HG03521 (cell line): ENCODE measurements at regions not wholly inside any gene's neighbourhood (a gene's known extent, or its start where the extent isn't known, plus 50 kb on each side); places are given as distances from the start of the nearest gene placed in this dataset.

Experiments used
- ATAC-seq: cut with Tn5 transposase; IDR thresholded peaks from one replicate; pipeline ENCODE4 v1.9.1; 2021; ENCODE audit warnings: mild to moderate bottlenecking, moderate library complexity; ENCODE audit not compliant: unreplicated experiment

DNA sequence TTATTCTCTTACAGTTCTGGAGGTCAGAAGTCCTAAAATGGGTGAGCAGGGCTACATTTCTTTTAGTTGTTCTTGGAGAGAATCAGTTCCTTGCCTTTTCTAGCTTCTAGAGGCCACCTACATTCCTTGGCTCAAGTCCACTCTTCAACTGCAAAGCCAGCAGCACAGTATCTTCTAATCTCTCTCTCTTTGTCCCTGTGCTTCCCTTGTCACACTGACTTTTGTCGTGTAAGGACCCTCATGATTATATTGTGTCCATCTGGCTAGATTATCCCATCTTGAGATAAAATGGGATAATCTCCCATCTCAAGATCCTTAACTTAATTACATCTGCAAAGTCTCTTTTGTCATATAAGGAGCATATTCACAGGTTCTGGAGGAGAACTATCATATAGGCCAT, 359.0 kb downstream of the ADRA2A start:
- no peak for ATAC-seq

DNA sequence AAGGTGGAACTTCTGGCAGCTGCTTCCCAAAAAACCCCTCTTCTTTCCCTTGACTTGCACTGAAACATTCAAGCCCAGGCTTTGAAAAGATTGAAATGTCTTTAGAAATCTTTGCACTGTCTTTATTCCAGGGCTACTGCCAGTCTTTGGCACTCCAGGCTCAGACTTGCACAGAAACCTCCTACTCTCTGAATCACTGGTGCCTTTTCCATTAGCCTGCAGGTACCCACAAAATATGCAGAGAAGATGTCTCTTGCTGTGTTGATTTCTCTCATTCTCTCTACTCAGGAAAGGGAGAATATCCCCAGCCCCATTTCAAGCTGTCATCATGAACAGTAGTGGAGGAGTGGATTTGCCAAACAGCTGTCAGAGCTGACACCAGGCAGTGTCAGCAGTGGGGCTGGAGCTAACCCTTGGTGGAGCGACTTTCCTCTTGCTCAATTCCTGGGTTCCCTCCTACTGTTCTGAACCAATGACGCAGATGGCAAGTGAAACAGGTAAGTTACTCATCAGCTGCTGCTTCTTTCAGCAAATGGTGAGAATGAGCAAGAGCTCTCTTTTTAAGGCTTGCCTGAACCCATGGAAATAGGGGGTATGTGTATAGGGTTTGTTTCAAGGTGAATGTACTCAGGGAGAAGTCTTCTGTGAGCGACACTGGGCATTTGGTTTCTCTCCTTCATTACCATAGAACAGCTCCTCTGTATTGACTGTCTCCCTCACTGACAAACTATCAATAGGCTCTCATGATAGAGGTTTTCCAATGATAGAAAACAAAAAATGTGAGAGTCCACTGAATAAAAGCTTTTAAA, 362.4 kb downstream of the ADRA2A start:
- no peak for ATAC-seq

GRCh38 chr10:111440501-111440900, 363.7 kb downstream of the ADRA2A start:
- no peak for ATAC-seq

- ATAC-seq, result no peak
Measured at GRCh38 chr10:111445667-111446066, 368.8 kb downstream of the ADRA2A start.

GRCh38 chr10:111446966-111447365, 370.1 kb downstream of the ADRA2A start:
- no peak for ATAC-seq

- no peak for ATAC-seq
Measured at GRCh38 chr10:111452153-111452552, 375.3 kb downstream of the ADRA2A start.

GRCh38 chr10:111455776-111456426, 379.1 kb downstream of the ADRA2A start:
- ATAC-seq, result no peak

DNA sequence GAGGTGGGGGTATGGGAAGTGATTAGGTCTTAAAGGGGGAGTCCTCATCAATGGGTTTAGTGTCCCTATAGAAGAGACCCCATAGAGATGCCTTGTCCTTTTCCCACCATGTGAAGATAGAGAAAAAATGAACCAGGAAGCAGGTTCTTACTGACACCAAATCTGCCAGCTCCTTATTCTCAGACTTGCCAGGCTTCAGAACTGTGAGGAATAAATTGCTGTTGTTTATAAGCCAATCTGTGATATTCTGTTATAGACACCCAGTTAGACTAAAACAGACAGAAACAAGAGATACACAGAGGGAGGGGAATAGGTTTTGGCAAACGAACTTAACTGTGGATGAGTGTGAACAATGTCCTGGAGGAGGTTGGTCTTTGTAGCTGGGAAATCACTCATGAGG, 381.4 kb downstream of the ADRA2A start:
- ATAC-seq, result no peak

DNA sequence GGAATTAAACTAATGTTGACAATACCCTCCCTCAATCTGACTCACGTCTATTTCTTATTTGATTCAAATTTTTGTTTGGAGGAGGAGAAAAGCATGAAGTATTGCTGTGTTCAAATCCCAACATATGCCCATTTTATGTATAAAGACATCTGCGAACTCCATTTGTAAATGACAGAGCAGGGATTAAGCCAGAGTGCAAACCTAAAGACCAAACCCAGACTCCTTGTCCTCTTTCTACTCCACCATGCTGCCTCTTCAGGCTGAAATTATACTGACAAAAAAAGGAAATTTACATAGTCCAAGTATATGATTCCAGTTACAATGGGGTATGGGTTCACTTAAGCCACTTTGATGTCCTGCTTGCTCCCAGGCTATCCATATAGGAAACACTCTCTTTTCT, 383.1 kb downstream of the ADRA2A start:
- ATAC-seq, result no peak

GRCh38 chr10:111472445-111472844, 395.6 kb downstream of the ADRA2A start:
- no peak for ATAC-seq

- no peak for ATAC-seq
Measured at GRCh38 chr10:111473361-111473760, 396.5 kb downstream of the ADRA2A start.

DNA sequence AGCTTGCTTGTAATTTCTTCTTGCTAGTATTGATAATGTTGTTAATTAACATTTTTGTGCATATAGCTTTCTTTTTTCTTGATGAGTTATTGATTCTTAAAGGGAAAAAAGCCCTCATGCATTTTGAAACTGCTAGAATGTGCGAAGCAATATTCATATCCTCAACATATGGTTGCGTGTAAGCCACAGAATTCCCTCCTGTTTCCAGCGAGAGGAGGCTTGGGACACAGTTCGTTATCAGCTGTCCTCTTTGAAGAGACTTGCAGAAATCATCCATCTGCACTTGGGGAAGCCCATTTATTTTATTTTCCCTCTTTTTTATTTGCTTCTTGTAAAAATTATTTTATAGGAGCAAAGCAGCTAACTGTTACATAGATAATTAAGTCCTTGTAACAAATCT, 398.0 kb downstream of the ADRA2A start:
- ATAC-seq, result no peak

DNA sequence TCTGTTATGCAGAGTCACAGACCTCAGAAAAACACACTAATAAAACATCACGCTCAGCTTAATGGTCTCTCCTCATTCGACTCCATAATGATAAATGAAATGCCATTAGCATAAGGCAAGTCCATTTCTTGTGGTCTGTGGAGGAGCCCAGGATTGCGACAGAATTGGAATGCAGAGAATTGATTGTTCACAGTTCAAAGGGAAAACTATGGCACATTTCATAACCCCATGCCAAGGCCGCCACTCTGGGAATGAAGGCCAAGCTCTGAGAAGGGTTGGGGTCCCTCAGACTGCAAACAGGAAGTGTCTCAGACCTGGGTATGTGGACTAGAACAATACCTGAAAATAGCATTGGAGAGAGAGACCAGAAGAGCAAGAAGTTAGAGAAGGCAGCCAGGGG, 398.9 kb downstream of the ADRA2A start:
- ATAC-seq, result no peak

- ATAC-seq, result no peak
Measured at GRCh38 chr10:111478651-111479050, 401.8 kb downstream of the ADRA2A start.

DNA sequence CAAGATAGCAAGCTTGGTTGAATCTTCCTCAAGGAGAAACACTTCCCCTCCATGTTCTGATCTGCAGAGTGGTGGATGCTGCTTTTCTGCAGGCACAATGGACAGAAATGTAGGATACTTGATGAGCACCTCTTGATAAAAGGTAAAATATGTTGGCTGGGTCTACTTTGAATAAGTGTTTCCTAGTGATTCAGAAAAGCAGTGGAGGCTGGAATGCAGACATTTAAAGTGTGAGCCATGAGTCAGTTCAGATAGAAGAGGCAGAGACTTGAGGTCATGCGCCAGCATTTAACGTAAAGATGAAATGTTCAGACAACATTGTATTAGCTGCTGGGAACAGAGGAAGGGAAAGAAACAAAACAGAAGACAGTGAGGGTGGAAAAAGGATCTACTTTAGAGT, 403.1 kb downstream of the ADRA2A start:
- ATAC-seq, result no peak

GRCh38 chr10:111481261-111481826, 404.5 kb downstream of the ADRA2A start:
- ATAC-seq, result no peak

DNA sequence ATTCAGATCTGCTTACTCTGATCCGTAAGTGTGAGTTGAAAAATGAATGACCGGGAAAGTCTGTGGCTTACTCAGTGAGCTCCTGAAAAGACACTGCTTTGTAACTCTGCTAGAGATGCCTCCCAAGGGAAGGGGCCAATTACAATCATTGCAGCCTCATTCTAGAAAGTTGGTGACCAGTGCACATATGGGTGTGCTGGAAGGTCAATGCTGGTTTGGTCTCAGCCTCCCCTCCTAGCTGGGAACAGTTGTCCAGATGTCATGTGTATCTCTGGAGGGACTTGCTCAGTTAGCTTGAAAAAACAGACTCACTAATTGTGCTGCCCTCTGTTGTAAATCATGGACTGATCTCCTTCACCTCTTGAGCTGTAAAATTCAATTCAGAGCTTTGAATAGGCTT, 405.0 kb downstream of the ADRA2A start:
- no peak for ATAC-seq

- no peak for ATAC-seq
Measured at GRCh38 chr10:111482621-111483216, 405.9 kb downstream of the ADRA2A start.

- ATAC-seq, result no peak
Measured at GRCh38 chr10:111485767-111486166, 408.9 kb downstream of the ADRA2A start.

GRCh38 chr10:111486346-111486745, 409.5 kb downstream of the ADRA2A start:
- no peak for ATAC-seq

DNA sequence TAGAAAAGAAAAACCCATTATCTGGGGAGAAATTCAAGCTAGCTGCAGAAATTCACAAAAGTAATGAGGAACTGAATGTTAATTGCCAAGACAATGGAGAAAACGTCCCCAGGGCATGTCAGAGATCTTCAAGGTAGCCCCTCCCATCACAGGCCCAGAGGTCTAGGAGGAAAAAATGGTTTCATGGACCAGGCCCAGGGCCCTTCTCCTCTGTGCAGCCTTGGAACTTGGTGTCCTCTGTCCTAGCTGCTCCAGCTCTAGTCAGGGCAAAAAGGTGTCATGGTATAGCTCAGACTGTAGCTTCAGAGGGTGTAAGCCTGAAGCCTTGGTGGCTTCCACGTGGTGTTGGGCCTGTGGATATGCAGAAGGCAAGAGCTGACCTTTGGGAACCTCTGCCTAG, 411.8 kb downstream of the ADRA2A start:
- ATAC-seq, result no peak

DNA sequence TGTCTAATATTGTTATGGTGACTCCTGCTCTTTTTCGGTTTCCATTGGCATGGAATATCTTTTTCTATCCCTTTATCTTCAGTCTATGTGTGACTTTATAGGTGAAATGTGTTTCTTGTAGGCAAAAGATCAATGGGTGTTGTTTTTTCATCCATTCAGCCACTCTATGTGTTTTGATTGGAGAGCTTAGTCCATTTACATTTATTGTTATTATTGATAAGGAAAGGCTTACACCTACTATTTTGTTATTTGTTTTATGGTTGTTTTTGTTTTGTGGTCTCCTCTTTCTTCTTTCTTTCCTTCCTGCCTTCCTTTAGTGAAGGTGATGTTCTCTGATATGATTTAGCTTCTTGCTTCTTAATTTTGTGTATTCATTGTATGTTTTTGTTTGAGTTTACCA, 414.3 kb downstream of the ADRA2A start:
- no peak for ATAC-seq
